HepG2 (cell line): ENCODE measurements at regions not wholly inside any gene's neighbourhood (a gene's known extent, or its start where the extent isn't known, plus 50 kb on each side); places are given as distances from the start of the nearest gene placed in this dataset.

Source experiments
- EP300 ChIP-seq, 3 experiments: sonication (generic) in 1 of 3; formaldehyde crosslinking in 1 of 3; IDR thresholded peaks; 2 replicates each; pipeline versions ENCODE4 v1.5.1 to v1.6.1; 2011 to 2020; ENCODE audit warnings: low read depth in 2 of 3, low read length in 2 of 3, borderline replicate concordance in 1 of 3, improper control_type of control experiment in 1 of 3, mild to moderate bottlenecking in 1 of 3, missing genetic modification reagents in 1 of 3, moderate library complexity in 1 of 3
- FOXC1 ChIP-seq: sonication (generic); formaldehyde crosslinking; IDR thresholded peaks from 2 replicates; pipeline ENCODE4 v1.8.0; 2022; ENCODE audit warnings: mild to moderate bottlenecking, missing genetic modification reagents, borderline replicate concordance
- POLR2A ChIP-seq, 2 experiments: IDR thresholded peaks; 2 replicates each; pipeline ENCODE4 v1.6.1; 2011; ENCODE audit warnings: low read depth in 2 of 2, low read length in 2 of 2, mild to moderate bottlenecking in 1 of 2, moderate library complexity in 1 of 2; ENCODE audit not compliant: insufficient read depth in 1 of 2
- RBAK ChIP-seq: sonication (generic); formaldehyde crosslinking; IDR thresholded peaks from 2 replicates; pipeline ENCODE4 v1.5.1; 2020; ENCODE audit warnings: mild to moderate bottlenecking, missing genetic modification reagents
- SP1 ChIP-seq, 2 experiments: fragments of 450-650 bp in 1 of 2; sonication (generic) in 1 of 2; formaldehyde crosslinking in 1 of 2; IDR thresholded peaks; 2 replicates each; pipeline versions ENCODE4 v1.4.0 to v1.6.1; 2016 to 2020; ENCODE audit warnings: missing genetic modification reagents in 1 of 2
- ZMYM2 ChIP-seq: sonication (generic); formaldehyde crosslinking; IDR thresholded peaks from 2 replicates; pipeline ENCODE4 v1.8.0; 2022; ENCODE audit warnings: mild to moderate bottlenecking, missing genetic modification reagents
- ZNF616 ChIP-seq: sonication (generic); formaldehyde crosslinking; IDR thresholded peaks from 2 replicates; pipeline ENCODE4 v1.5.0; 2020; ENCODE audit warnings: low read depth, mild to moderate bottlenecking, missing genetic modification reagents
- ZNF75D ChIP-seq: sonication (generic); formaldehyde crosslinking; IDR thresholded peaks from 2 replicates; pipeline ENCODE4 v1.8.1; 2023; ENCODE audit warnings: missing genetic modification reagents, mild to moderate bottlenecking, borderline replicate concordance
- ZSCAN31 ChIP-seq: sonication (generic); formaldehyde crosslinking; IDR thresholded peaks from 2 replicates; pipeline ENCODE4 v1.5.0; 2020; ENCODE audit warnings: low read depth, mild to moderate bottlenecking, missing genetic modification reagents
- TF ChIP-seq, protein P1 (sequence below): sonication (generic); formaldehyde crosslinking; IDR thresholded peaks from 2 replicates; pipeline ENCODE4 v1.5.0; 2020; ENCODE audit warnings: mild to moderate bottlenecking, missing genetic modification reagents, moderate library complexity
- TF ChIP-seq, protein P2 (sequence below): sonication (generic); formaldehyde crosslinking; IDR thresholded peaks from 2 replicates; pipeline ENCODE4 v1.9.0; 2022; ENCODE audit warnings: missing genetic modification reagents, mild to moderate bottlenecking, borderline replicate concordance
- TF ChIP-seq, protein P3 (sequence below): sonication (generic); formaldehyde crosslinking; IDR thresholded peaks from 2 replicates; pipeline ENCODE4 v1.9.0; 2022; ENCODE audit warnings: low read depth, missing genetic modification reagents

DNA sequence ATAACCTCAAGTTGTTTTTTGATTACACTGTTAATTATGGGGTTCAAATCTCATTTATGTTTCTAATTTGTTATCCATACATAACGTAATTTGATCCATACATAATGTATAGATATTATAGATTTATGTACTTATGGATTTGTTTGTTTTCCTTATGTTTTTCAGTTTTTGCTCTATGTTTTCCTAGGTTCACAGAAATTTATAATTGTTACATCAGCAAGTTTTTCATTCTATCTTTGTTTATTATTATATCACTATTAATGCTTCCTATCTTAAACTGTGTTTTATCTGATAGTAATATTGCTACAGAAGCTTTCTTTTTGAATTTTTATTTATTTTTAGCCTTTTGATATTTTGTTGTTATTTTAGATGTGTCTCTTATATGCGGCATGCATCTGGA is 194.3 kb upstream of the SOX21 start:
- TF ChIP-seq, protein P1, sequence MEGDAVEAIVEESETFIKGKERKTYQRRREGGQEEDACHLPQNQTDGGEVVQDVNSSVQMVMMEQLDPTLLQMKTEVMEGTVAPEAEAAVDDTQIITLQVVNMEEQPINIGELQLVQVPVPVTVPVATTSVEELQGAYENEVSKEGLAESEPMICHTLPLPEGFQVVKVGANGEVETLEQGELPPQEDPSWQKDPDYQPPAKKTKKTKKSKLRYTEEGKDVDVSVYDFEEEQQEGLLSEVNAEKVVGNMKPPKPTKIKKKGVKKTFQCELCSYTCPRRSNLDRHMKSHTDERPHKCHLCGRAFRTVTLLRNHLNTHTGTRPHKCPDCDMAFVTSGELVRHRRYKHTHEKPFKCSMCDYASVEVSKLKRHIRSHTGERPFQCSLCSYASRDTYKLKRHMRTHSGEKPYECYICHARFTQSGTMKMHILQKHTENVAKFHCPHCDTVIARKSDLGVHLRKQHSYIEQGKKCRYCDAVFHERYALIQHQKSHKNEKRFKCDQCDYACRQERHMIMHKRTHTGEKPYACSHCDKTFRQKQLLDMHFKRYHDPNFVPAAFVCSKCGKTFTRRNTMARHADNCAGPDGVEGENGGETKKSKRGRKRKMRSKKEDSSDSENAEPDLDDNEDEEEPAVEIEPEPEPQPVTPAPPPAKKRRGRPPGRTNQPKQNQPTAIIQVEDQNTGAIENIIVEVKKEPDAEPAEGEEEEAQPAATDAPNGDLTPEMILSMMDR, result no peak
- TF ChIP-seq FOXC1 (CRISPR knock-in tag) (no peak), ZSCAN31 (CRISPR knock-in tag) (no peak), RBAK (no peak), SP1 (IDR thresholded peaks at IDR 0.05) (no peak), SP1 (CRISPR knock-in tag; IDR thresholded peaks at IDR 0.05) (no peak), ZNF616 (CRISPR knock-in tag) (no peak), EP300 (IDR thresholded peaks at IDR 0.05; ENCODE audit: low read depth in 2 of 2, low read length in 2 of 2) (no peak), EP300 (CRISPR knock-in tag; IDR thresholded peaks at IDR 0.05; ENCODE audit: borderline replicate concordance) (no peak), ZNF75D (CRISPR knock-in tag) (no peak), POLR2A (IDR thresholded peaks at IDR 0.05; ENCODE audit: insufficient read depth in 1 of 2, low read depth in 2 of 2, low read length in 2 of 2) (no peak), ZMYM2 (CRISPR knock-in tag) (no peak)
- TF ChIP-seq, protein P2, sequence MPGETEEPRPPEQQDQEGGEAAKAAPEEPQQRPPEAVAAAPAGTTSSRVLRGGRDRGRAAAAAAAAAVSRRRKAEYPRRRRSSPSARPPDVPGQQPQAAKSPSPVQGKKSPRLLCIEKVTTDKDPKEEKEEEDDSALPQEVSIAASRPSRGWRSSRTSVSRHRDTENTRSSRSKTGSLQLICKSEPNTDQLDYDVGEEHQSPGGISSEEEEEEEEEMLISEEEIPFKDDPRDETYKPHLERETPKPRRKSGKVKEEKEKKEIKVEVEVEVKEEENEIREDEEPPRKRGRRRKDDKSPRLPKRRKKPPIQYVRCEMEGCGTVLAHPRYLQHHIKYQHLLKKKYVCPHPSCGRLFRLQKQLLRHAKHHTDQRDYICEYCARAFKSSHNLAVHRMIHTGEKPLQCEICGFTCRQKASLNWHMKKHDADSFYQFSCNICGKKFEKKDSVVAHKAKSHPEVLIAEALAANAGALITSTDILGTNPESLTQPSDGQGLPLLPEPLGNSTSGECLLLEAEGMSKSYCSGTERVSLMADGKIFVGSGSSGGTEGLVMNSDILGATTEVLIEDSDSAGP (CRISPR knock-in tag), result no peak
- TF ChIP-seq, protein P3, sequence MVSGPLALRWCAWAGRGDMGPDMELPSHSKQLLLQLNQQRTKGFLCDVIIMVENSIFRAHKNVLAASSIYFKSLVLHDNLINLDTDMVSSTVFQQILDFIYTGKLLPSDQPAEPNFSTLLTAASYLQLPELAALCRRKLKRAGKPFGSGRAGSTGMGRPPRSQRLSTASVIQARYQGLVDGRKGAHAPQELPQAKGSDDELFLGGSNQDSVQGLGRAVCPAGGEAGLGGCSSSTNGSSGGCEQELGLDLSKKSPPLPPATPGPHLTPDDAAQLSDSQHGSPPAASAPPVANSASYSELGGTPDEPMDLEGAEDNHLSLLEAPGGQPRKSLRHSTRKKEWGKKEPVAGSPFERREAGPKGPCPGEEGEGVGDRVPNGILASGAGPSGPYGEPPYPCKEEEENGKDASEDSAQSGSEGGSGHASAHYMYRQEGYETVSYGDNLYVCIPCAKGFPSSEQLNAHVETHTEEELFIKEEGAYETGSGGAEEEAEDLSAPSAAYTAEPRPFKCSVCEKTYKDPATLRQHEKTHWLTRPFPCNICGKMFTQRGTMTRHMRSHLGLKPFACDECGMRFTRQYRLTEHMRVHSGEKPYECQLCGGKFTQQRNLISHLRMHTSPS (CRISPR knock-in tag), result no peak
